RWPE2 (cell line): ENCODE measurements at regions not wholly inside any gene's neighbourhood (a gene's known extent, or its start where the extent isn't known, plus 50 kb on each side); places are given as distances from the start of the nearest gene placed in this dataset.

Experiments used
- ATAC-seq: fragments of 200-7000 bp; cut with Tn5 transposase; 3 replicates; pipeline ENCODE4 v1.9.1; 2021; ENCODE audit warnings: low read depth
- DNase-seq: peaks from one replicate; pipeline ENCODE4 v3.0.0-alpha.2; 2020; ENCODE audit warnings: low spot score
- H3K27ac ChIP-seq: fragments of 450-650 bp; 2 replicates; pipeline ENCODE4 v1.5.1; 2017; ENCODE audit warnings: mild to moderate bottlenecking; ENCODE audit not compliant: poor library complexity, severe bottlenecking
- H3K27me3 ChIP-seq: fragments of 250-450 bp; sonication (Bioruptor Pico); 2 replicates; pipeline ENCODE4 v1.5.1; 2021; ENCODE audit warnings: mild to moderate bottlenecking, moderate library complexity; ENCODE audit not compliant: insufficient read depth, poor library complexity, severe bottlenecking
- H3K36me3 ChIP-seq: fragments of 250-450 bp; sonication (Bioruptor Pico); 2 replicates; pipeline ENCODE4 v1.5.1; 2020; ENCODE audit warnings: low read depth, mild to moderate bottlenecking, moderate library complexity
- H3K4me1 ChIP-seq: fragments of 250-450 bp; sonication (Bioruptor Pico); 2 replicates; pipeline ENCODE4 v1.5.1; 2021; ENCODE audit warnings: mild to moderate bottlenecking, moderate library complexity; ENCODE audit not compliant: insufficient read depth, poor library complexity, severe bottlenecking
- H3K4me3 ChIP-seq: fragments of 250-450 bp; sonication (Bioruptor Pico); 2 replicates; pipeline ENCODE4 v1.5.1; 2021; ENCODE audit warnings: mild to moderate bottlenecking, moderate library complexity; ENCODE audit not compliant: severe bottlenecking
- H3K9me3 ChIP-seq: fragments of 250-450 bp; sonication (Bioruptor Pico); 2 replicates; pipeline ENCODE4 v1.5.1; 2021; ENCODE audit warnings: mild to moderate bottlenecking, moderate library complexity; ENCODE audit not compliant: severe bottlenecking
- TF ChIP-seq, protein P1 (sequence below): fragments of 450-650 bp; IDR thresholded peaks from one replicate; pipeline ENCODE4 v1.5.1; 2017; ENCODE audit warnings: mild to moderate bottlenecking, moderate library complexity; ENCODE audit not compliant: poor library complexity, severe bottlenecking

DNA sequence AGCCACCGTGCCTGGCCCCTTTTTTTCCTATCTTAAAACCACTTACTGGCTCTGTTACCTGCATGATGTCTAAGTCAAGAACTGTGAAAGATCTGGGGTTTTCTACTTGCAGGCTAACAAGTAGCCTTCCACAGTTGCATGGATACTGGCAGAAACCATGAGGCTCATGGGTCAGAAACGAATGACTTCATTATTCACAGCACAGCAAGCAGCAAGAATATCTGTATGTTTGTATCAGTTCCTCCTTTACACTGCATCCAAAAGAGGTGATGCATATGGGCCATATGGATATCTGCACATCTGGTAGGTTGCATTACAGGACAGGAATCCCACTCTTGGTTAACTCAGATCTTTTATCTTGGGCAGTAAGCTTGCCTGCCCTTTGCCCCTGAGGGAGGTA lies 154.9 kb upstream of the NUDT6 start:
- Histone ChIP-seq H3K4me3 (no peak overlapping the region), H3K27ac (no peak overlapping the region), H3K36me3 (no peaks in the 10 kb centered on the region), H3K4me1 (no peaks in the 10 kb centered on the region), H3K27me3 (no peaks in the 10 kb centered on the region), H3K9me3 (no peaks in the 10 kb centered on the region)
- TF ChIP-seq, protein P1, sequence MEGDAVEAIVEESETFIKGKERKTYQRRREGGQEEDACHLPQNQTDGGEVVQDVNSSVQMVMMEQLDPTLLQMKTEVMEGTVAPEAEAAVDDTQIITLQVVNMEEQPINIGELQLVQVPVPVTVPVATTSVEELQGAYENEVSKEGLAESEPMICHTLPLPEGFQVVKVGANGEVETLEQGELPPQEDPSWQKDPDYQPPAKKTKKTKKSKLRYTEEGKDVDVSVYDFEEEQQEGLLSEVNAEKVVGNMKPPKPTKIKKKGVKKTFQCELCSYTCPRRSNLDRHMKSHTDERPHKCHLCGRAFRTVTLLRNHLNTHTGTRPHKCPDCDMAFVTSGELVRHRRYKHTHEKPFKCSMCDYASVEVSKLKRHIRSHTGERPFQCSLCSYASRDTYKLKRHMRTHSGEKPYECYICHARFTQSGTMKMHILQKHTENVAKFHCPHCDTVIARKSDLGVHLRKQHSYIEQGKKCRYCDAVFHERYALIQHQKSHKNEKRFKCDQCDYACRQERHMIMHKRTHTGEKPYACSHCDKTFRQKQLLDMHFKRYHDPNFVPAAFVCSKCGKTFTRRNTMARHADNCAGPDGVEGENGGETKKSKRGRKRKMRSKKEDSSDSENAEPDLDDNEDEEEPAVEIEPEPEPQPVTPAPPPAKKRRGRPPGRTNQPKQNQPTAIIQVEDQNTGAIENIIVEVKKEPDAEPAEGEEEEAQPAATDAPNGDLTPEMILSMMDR: no peak
- ATAC-seq: no peak
- DNase-seq: no peak

DNA sequence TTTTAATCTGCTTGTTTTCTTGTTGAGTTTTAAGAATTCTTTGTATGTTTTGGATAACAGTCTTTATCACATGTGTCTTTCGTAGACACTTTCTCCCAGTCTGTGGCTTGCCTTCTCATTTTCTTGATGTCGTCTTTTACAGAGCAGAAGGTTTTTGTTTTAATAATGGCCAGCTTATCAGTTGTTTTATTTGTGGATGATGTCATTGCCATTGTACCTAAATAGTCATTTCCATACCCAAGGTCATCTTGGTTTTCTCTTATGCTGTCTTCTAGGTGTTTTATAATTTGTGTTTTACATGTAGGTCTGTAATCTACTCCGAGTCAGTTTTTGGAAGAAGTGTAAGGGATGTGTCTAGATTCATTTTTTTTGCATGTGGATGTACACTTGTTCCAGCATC lies 159.6 kb upstream of the NUDT6 start:
- ATAC-seq: no peak
- Histone ChIP-seq H3K27ac (no peak overlapping the region), H3K4me3 (no peak overlapping the region), H3K4me1 (no peaks in the 10 kb centered on the region), H3K9me3 (no peaks in the 10 kb centered on the region), H3K27me3 (no peaks in the 10 kb centered on the region), H3K36me3 (no peaks in the 10 kb centered on the region)
- no peak for DNase-seq
- TF ChIP-seq, protein P1: no peak

DNA sequence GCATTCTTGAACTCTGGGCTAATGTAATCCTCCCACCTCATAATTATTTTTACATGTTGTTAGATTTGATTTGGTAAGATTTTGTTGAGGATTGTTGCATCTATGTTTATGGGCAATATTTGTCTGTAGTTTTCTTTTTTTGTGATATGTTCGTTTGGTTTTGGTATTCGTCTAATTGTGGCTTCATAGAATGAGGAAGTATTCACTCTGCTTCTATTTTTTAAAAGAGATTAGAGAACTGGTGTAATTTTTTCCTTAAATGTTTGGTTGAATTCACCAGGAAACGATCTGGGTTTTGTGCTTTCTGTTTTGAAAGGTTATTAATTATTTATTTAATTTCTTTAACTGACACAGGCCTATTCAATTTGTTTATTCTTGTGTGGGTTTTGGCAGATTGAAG lies 161.2 kb upstream of the NUDT6 start:
- TF ChIP-seq, protein P1: no peak
- H3K9me3 ChIP-seq: no peaks in the 10 kb centered on the region
- H3K27me3 ChIP-seq: no peaks in the 10 kb centered on the region
- H3K27ac ChIP-seq: no peak overlapping the region
- H3K4me1 ChIP-seq: no peaks in the 10 kb centered on the region
- no peak overlapping the region for H3K4me3 ChIP-seq
- H3K36me3 ChIP-seq: no peaks in the 10 kb centered on the region
- ATAC-seq (no peak), DNase-seq (no peak)

DNA sequence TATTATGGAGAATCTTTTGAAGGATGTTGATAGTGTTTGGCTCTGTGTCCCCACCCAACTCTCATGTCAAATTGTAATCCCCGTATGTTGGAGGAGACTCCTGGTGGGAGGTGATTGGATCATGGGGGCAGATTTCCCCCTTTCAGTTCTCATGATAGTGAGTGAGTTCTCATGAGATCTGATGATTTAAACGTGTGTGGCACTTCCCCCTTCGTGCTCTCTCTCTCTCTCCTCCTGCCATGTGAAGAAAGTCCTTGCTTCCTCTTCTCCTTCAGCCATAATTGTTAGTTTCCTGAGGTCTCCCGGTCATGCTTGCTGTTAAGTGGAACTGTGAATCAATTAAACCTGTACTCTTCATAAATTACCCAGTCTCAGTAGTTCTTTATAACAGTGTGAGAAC lies 166.1 kb upstream of the NUDT6 start:
- ATAC-seq (no peak), DNase-seq (no peak)
- no peaks in the 10 kb centered on the region for H3K27me3 ChIP-seq
- H3K4me3 ChIP-seq: no peak overlapping the region
- TF ChIP-seq, protein P1: no peak
- no peaks in the 10 kb centered on the region for H3K4me1 ChIP-seq
- H3K27ac ChIP-seq: no peak overlapping the region
- peaks cover 3% of the 10 kb centered on the region; the same call in 1 of the 2 replicates for H3K36me3 ChIP-seq
- no peaks in the 10 kb centered on the region for H3K9me3 ChIP-seq

DNA sequence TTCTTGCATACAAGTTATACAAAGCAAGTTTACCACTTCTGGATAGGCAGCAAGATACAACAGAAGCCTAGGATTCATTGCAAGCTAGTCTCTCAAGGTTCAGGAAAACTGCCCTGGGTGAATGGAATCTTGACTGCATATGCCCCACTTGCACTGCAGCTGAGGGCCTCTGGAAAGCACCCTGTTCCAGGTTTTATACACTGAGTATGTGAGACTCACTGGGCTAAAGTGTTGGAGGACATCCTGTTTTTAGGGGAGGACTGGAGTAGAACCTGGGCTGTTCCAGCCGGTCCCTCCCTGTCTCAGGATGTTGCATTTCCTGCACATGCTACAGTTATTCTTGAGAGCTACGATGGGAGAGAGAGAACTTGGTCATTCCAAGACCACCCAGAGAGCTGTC lies 168.5 kb upstream of the NUDT6 start:
- H3K9me3 ChIP-seq: no peaks in the 10 kb centered on the region
- peaks cover 3% of the 10 kb centered on the region; the same call in 1 of the 2 replicates for H3K36me3 ChIP-seq
- no peak for ATAC-seq
- no peak overlapping the region for H3K4me3 ChIP-seq
- H3K27me3 ChIP-seq: no peaks in the 10 kb centered on the region
- no peak for DNase-seq
- no peak overlapping the region for H3K27ac ChIP-seq
- H3K4me1 ChIP-seq: no peaks in the 10 kb centered on the region
- TF ChIP-seq, protein P1: no peak
